Liver (tissue), 3 donors: ENCODE measurements at regions not wholly inside any gene's neighbourhood (a gene's known extent, or its start where the extent isn't known, plus 50 kb on each side); places are given as distances from the start of the nearest gene placed in this dataset.

Experiments
- CTCF ChIP-seq: fragments of 150-350 bp; IDR thresholded peaks from 2 replicates; pipeline ENCODE4 v1.5.1; 2017; ENCODE audit warnings: improper control_type of control experiment, low read depth, low read length; ENCODE audit not compliant: missing input control
- FOXA2 ChIP-seq: IDR thresholded peaks from 2 replicates; pipeline ENCODE4 v1.6.1; 2016; ENCODE audit warnings: antibody characterized with exemption
- HNF4A ChIP-seq, 2 donors: conservative IDR thresholded peaks; 2 replicates each; pipeline ENCODE4 v1.6.1; 2016; ENCODE audit warnings: antibody characterized with exemption in 2 of 2, mild to moderate bottlenecking in 2 of 2
- MAX ChIP-seq: IDR thresholded peaks from 2 replicates; pipeline ENCODE4 v1.6.1; 2016; ENCODE audit warnings: antibody characterized with exemption
- RAD21 ChIP-seq, 2 donors: IDR thresholded peaks; 2 replicates each; pipeline ENCODE4 v1.6.1; 2016; ENCODE audit warnings: antibody characterized with exemption in 2 of 2, mild to moderate bottlenecking in 2 of 2
- YY1 ChIP-seq: IDR thresholded peaks from 2 replicates; pipeline ENCODE4 v1.6.1; 2016; ENCODE audit warnings: antibody characterized with exemption, mild to moderate bottlenecking
- ZBTB33 ChIP-seq: IDR thresholded peaks from 2 replicates; pipeline ENCODE4 v1.6.1; 2016; ENCODE audit warnings: antibody characterized with exemption
- donor health status: healthy.
- donor health status: healthy.

GRCh38 chr12:107288414-107289127 is 195.2 kb upstream of the CRY1 start:
- TF ChIP-seq CTCF, result no peak
- no peak for TF ChIP-seq HNF4A (conservative IDR thresholded peaks at IDR 0.05)
- TF ChIP-seq MAX, result no peak
- TF ChIP-seq YY1, result no peak
- TF ChIP-seq FOXA2, result no peak
- TF ChIP-seq ZBTB33, result no peak
- TF ChIP-seq RAD21 (IDR thresholded peaks at IDR 0.05), result no peak
